ENCODE measurements at regions not wholly inside any gene's neighbourhood (a gene's known extent, or its start where the extent isn't known, plus 50 kb on each side); places are given as distances from the start of the nearest gene placed in this dataset.

GRCh38 chr9:75463871-75464270 is 375.6 kb downstream of the OSTF1 start:
- no peak overlapping the region for H3K27ac Mint-ChIP-seq (ENCODE audit: unreplicated experiment)
- no peaks in the 10 kb centered on the region for H3K27me3 Mint-ChIP-seq (ENCODE audit: insufficient read depth, unreplicated experiment)
- H3K4me1 Mint-ChIP-seq (ENCODE audit: low read depth, unreplicated experiment) = no peaks in the 10 kb centered on the region
- CTCF ChIA-PET = no interaction called here
- BruUV-seq (replicated peaks) = no TSS peak
- no peaks in the 10 kb centered on the region for H3K27me3 ChIP-seq (replicated peaks; ENCODE audit: control insufficient read depth, insufficient read depth, low read length)
- POLR2A ChIA-PET = no interaction called here
- no peaks in the 10 kb centered on the region for H3K9me3 ChIP-seq
- intact Hi-C loops (cut with micrococcal nuclease; ENCODE audit: unreplicated experiment) = no loop called here
- H3K9me3 Mint-ChIP-seq (ENCODE audit: unreplicated experiment) = no peaks in the 10 kb centered on the region
- no peaks in the 10 kb centered on the region for H3K36me3 ChIP-seq (ENCODE audit: control insufficient read depth, insufficient read depth, low read length)
- no peak for DNase-seq
- H3K4me1 ChIP-seq = no peaks in the 10 kb centered on the region
- TF ChIP-seq, protein P1, sequence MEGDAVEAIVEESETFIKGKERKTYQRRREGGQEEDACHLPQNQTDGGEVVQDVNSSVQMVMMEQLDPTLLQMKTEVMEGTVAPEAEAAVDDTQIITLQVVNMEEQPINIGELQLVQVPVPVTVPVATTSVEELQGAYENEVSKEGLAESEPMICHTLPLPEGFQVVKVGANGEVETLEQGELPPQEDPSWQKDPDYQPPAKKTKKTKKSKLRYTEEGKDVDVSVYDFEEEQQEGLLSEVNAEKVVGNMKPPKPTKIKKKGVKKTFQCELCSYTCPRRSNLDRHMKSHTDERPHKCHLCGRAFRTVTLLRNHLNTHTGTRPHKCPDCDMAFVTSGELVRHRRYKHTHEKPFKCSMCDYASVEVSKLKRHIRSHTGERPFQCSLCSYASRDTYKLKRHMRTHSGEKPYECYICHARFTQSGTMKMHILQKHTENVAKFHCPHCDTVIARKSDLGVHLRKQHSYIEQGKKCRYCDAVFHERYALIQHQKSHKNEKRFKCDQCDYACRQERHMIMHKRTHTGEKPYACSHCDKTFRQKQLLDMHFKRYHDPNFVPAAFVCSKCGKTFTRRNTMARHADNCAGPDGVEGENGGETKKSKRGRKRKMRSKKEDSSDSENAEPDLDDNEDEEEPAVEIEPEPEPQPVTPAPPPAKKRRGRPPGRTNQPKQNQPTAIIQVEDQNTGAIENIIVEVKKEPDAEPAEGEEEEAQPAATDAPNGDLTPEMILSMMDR (IDR thresholded peaks at IDR 0.05; ENCODE audit: insufficient read depth in 1 of 2, low read depth in 1 of 2, low read length in 1 of 2, severe bottlenecking in 1 of 2, unreplicated experiment in 1 of 2) = no peak
- no peak overlapping the region for H3K4me3 ChIP-seq (ENCODE audit: low read depth, low read length)
- no peak overlapping the region for H3K4me3 Mint-ChIP-seq (ENCODE audit: unreplicated experiment)
- no peaks in the 10 kb centered on the region for H3K36me3 Mint-ChIP-seq (ENCODE audit: insufficient read depth, unreplicated experiment)

GRCh38 chr9:75464726-75465125 is 376.4 kb downstream of the OSTF1 start:
- POLR2A ChIA-PET = no interaction called here
- no peaks in the 10 kb centered on the region for H3K9me3 ChIP-seq
- Mint-ChIP-seq H3K27ac (ENCODE audit: unreplicated experiment) (no peak overlapping the region), H3K36me3 (ENCODE audit: insufficient read depth, unreplicated experiment) (no peaks in the 10 kb centered on the region), H3K4me1 (ENCODE audit: low read depth, unreplicated experiment) (no peaks in the 10 kb centered on the region), H3K9me3 (ENCODE audit: unreplicated experiment) (no peaks in the 10 kb centered on the region), H3K4me3 (ENCODE audit: unreplicated experiment) (no peak overlapping the region), H3K27me3 (ENCODE audit: insufficient read depth, unreplicated experiment) (no peaks in the 10 kb centered on the region)
- H3K27me3 ChIP-seq (replicated peaks; ENCODE audit: control insufficient read depth, insufficient read depth, low read length) = no peaks in the 10 kb centered on the region
- CTCF ChIA-PET = no interaction called here
- H3K4me1 ChIP-seq = no peaks in the 10 kb centered on the region
- TF ChIP-seq, protein P1 (IDR thresholded peaks at IDR 0.05; ENCODE audit: insufficient read depth in 1 of 2, low read depth in 1 of 2, low read length in 1 of 2, severe bottlenecking in 1 of 2, unreplicated experiment in 1 of 2) = no peak
- H3K36me3 ChIP-seq (ENCODE audit: control insufficient read depth, insufficient read depth, low read length) = no peaks in the 10 kb centered on the region
- intact Hi-C loops (cut with micrococcal nuclease; ENCODE audit: unreplicated experiment) = no loop called here
- BruUV-seq (replicated peaks) = no TSS peak
- DNase-seq = no peak
- H3K4me3 ChIP-seq (ENCODE audit: low read depth, low read length) = no peak overlapping the region

DNA sequence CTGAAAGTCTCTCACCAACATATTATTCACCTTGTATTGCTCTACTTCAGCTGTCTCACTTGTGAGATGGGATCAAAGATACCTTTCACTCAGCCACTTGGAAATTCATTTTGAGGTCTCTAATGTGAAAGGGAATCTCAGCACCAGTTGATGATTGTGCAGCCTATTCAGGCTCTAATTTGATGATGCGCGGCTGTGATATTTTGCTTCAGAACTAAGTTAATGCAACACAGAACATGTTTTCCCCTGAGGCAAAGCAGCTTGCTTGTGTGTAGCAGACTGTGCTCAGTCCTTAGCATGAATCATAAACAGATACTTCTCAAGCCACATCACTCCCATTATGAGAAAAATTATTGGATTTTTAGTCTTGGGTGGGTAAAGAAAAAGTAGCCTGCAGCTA is 378.8 kb downstream of the OSTF1 start:
- H3K9me3 Mint-ChIP-seq (ENCODE audit: unreplicated experiment) = no peaks in the 10 kb centered on the region

More for the DNA sequence above, 378.8 kb downstream of the OSTF1 start:
- Mint-ChIP-seq H3K36me3 (ENCODE audit: insufficient read depth, unreplicated experiment) (no peaks in the 10 kb centered on the region), H3K27ac (ENCODE audit: unreplicated experiment) (no peak overlapping the region), H3K4me1 (ENCODE audit: low read depth, unreplicated experiment) (no peaks in the 10 kb centered on the region), H3K27me3 (ENCODE audit: insufficient read depth, unreplicated experiment) (no peaks in the 10 kb centered on the region), H3K4me3 (ENCODE audit: unreplicated experiment) (no peak overlapping the region)
- TF ChIP-seq, protein P1 (IDR thresholded peaks at IDR 0.05; ENCODE audit: insufficient read depth in 1 of 2, low read depth in 1 of 2, low read length in 1 of 2, severe bottlenecking in 1 of 2, unreplicated experiment in 1 of 2) = no peak
- ChIA-PET POLR2A (no interaction called here), CTCF (no interaction called here)
- Histone ChIP-seq H3K27me3 (replicated peaks; ENCODE audit: control insufficient read depth, insufficient read depth, low read length) (no peaks in the 10 kb centered on the region), H3K9me3 (no peaks in the 10 kb centered on the region), H3K4me3 (ENCODE audit: low read depth, low read length) (no peak overlapping the region), H3K36me3 (ENCODE audit: control insufficient read depth, insufficient read depth, low read length) (no peaks in the 10 kb centered on the region), H3K4me1 (no peaks in the 10 kb centered on the region)
- intact Hi-C loops (cut with micrococcal nuclease; ENCODE audit: unreplicated experiment) = no loop called here
- no peak for DNase-seq
- BruUV-seq (replicated peaks) = no TSS peak
